H1 (cell line): ENCODE measurements at regions not wholly inside any gene's neighbourhood (a gene's known extent, or its start where the extent isn't known, plus 50 kb on each side); places are given as distances from the start of the nearest gene placed in this dataset.
A peak's percentile ranks its signal among the peaks of the same experiment; 100 is the strongest.

Experiments used
- CTCF ChIA-PET: fragments of 300-600 bp; sonication (Branson Sonifier 250); formaldehyde crosslinking; loops from one replicate; lab custom pipeline; 2021; ENCODE audit not compliant: partially characterized antibody; lab: Charles Lee
- POLR2A ChIA-PET: fragments of 300-600 bp; sonication (Branson Sonifier 250); formaldehyde crosslinking; loops from one replicate; lab custom pipeline; 2021; ENCODE audit warnings: inconsistent platforms; ENCODE audit not compliant: partially characterized antibody; lab: Charles Lee
- DNase-seq, 2 experiments: peaks; one replicate each; pipeline versions ENCODE4 v3.0.0 to v3.0.0-alpha.2; 2010 to 2022; ENCODE audit warnings: low spot score in 2 of 2, low read depth in 1 of 2, mixed read lengths in 1 of 2
- FAIRE-seq: peaks from 2 replicates; lab custom pipeline; 2011; peaks lifted over from hg19 to GRCh38; lab: Jason Lieb, UNC
- H2AFZ ChIP-seq: 2 replicates; pipeline ENCODE4 v1.8.1; 2012; ENCODE audit warnings: low read length, inconsistent platforms
- H2AK5ac ChIP-seq: 2 replicates; pipeline ENCODE4 v1.6.1; 2013; ENCODE audit warnings: low read depth, low read length
- H2BK120ac ChIP-seq: replicated peaks from 2 replicates; pipeline ENCODE3; 2013; ENCODE audit warnings: low read depth, low read length, inconsistent platforms
- H2BK12ac ChIP-seq: 2 replicates; pipeline ENCODE4 v1.6.1; 2013; ENCODE audit warnings: low read depth, low read length
- H2BK15ac ChIP-seq: 2 replicates; pipeline ENCODE4 v1.6.1; 2013; ENCODE audit warnings: low read length
- H2BK20ac ChIP-seq: 2 replicates; pipeline ENCODE4 v1.6.1; 2013; ENCODE audit warnings: low read length
- H2BK5ac ChIP-seq: 2 replicates; pipeline ENCODE4 v1.6.1; 2013; ENCODE audit warnings: low read depth, low read length
- H3K14ac ChIP-seq: 2 replicates; pipeline ENCODE4 v1.6.1; 2013; ENCODE audit warnings: inconsistent platforms; ENCODE audit not compliant: insufficient read length
- H3K18ac ChIP-seq: 2 replicates; pipeline ENCODE4 v1.6.1; 2013; ENCODE audit warnings: low read length; ENCODE audit errors: extremely low read depth
- H3K23ac ChIP-seq: 2 replicates; pipeline ENCODE4 v1.6.1; 2013; ENCODE audit warnings: inconsistent platforms; ENCODE audit not compliant: insufficient read length
- H3K23me2 ChIP-seq: 2 replicates; pipeline ENCODE4 v1.6.1; 2013; ENCODE audit warnings: low read depth, low read length
- H3K27ac ChIP-seq: 2 replicates; pipeline ENCODE4 v1.6.1; 2011; ENCODE audit warnings: low read depth, low read length, inconsistent platforms
- H3K27me3 ChIP-seq, 4 experiments: replicated peaks in 1 of 4; 1 replicate in 1 of 4; 2 replicates in 3 of 4; pipeline versions ENCODE4 v1.6.1 to v1.8.1; 2011 to 2013; ENCODE audit warnings: low read length in 3 of 4, mild to moderate bottlenecking in 3 of 4, inconsistent platforms in 2 of 4, mixed read lengths in 2 of 4, moderate library complexity in 1 of 4; ENCODE audit not compliant: control insufficient read depth in 3 of 4, insufficient read depth in 3 of 4; ENCODE audit errors: extremely low read depth in 1 of 4
- H3K36me3 ChIP-seq, 4 experiments: 2 replicates each; pipeline versions ENCODE4 v1.6.1 to v1.8.1; 2011 to 2013; ENCODE audit warnings: mild to moderate bottlenecking in 4 of 4, low read length in 3 of 4, moderate library complexity in 2 of 4, control low read depth in 1 of 4, inconsistent platforms in 1 of 4; ENCODE audit not compliant: insufficient read depth in 4 of 4, control insufficient read depth in 2 of 4
- H3K4ac ChIP-seq: replicated peaks from 2 replicates; pipeline ENCODE3; 2013; ENCODE audit warnings: low read length, low read depth, mixed read lengths, inconsistent platforms; ENCODE audit not compliant: insufficient read length
- H3K4me1 ChIP-seq, 4 experiments: replicated peaks in 1 of 4; 1 replicate in 1 of 4; 2 replicates in 3 of 4; pipeline versions ENCODE4 v1.6.1 to v1.8.1; 2011 to 2013; ENCODE audit warnings: low read length in 3 of 4, inconsistent platforms in 2 of 4, mixed read lengths in 1 of 4; ENCODE audit not compliant: insufficient read depth in 4 of 4, control insufficient read depth in 3 of 4
- H3K4me2 ChIP-seq, 2 experiments: 2 replicates each; pipeline versions ENCODE4 v1.6.1 to v1.8.1; 2011 to 2013; ENCODE audit warnings: low read depth in 2 of 2, low read length in 2 of 2, control low read depth in 1 of 2, inconsistent platforms in 1 of 2, mild to moderate bottlenecking in 1 of 2; ENCODE audit not compliant: insufficient read depth in 1 of 2
- H3K4me3 ChIP-seq, 4 experiments: fragments of 200-600, 300-600 bp in 1 of 4; sonication (generic), shearing (Covaris generic), sonication (Bioruptor Twin) in 1 of 4; 2 replicates each; pipeline versions ENCODE4 v1.5.1 to v1.8.1; 2011 to 2016; ENCODE audit warnings: low read length in 4 of 4, low read depth in 3 of 4, control low read depth in 2 of 4, inconsistent platforms in 2 of 4, mild to moderate bottlenecking in 2 of 4, mixed read lengths in 1 of 4, moderate library complexity in 1 of 4; ENCODE audit not compliant: insufficient read depth in 2 of 4; ENCODE audit errors: extremely low read depth in 1 of 4
- H3K56ac ChIP-seq: replicated peaks from 2 replicates; pipeline ENCODE3; 2013; ENCODE audit warnings: low read depth, mild to moderate bottlenecking, mixed read lengths, low read length, inconsistent platforms; ENCODE audit not compliant: insufficient read length
- H3K79me1 ChIP-seq: 2 replicates; pipeline ENCODE4 v1.6.1; 2013; ENCODE audit warnings: low read depth, low read length, control low read depth
- H3K79me2 ChIP-seq, 2 experiments: 2 replicates each; pipeline versions ENCODE4 v1.6.1 to v1.8.1; 2012 to 2013; ENCODE audit warnings: low read length in 2 of 2, mild to moderate bottlenecking in 2 of 2, inconsistent platforms in 1 of 2; ENCODE audit not compliant: insufficient read depth in 2 of 2, control insufficient read depth in 1 of 2
- H3K9ac ChIP-seq, 4 experiments: replicated peaks in 1 of 4; 1 replicate in 1 of 4; 2 replicates in 3 of 4; pipeline versions ENCODE4 v1.6.1 to v1.8.1; 2011 to 2013; ENCODE audit warnings: low read depth in 3 of 4, low read length in 3 of 4, control low read depth in 2 of 4, mild to moderate bottlenecking in 2 of 4, moderate library complexity in 2 of 4, inconsistent platforms in 1 of 4; ENCODE audit errors: extremely low read depth in 1 of 4
- H3K9me3 ChIP-seq, 2 experiments: 2 replicates each; pipeline versions ENCODE4 v1.6.1 to v1.8.1; 2012 to 2013; ENCODE audit warnings: mild to moderate bottlenecking in 2 of 2, moderate library complexity in 2 of 2, control low read depth in 1 of 2, inconsistent platforms in 1 of 2, low read depth in 1 of 2, low read length in 1 of 2, mixed read lengths in 1 of 2; ENCODE audit not compliant: insufficient read depth in 2 of 2
- H4K20me1 ChIP-seq, 2 experiments: replicated peaks in 1 of 2; 2 replicates each; pipeline versions ENCODE3 to v1.8.1; 2011 to 2013; ENCODE audit warnings: inconsistent platforms in 2 of 2, low read length in 2 of 2, mild to moderate bottlenecking in 1 of 2; ENCODE audit not compliant: insufficient read depth in 2 of 2, control insufficient read depth in 1 of 2
- H4K5ac ChIP-seq: 2 replicates; pipeline ENCODE4 v1.6.1; 2013; ENCODE audit warnings: low read length, low read depth, mixed read lengths, inconsistent platforms; ENCODE audit not compliant: insufficient read length
- H4K8ac ChIP-seq: 2 replicates; pipeline ENCODE4 v1.8.0; 2013; ENCODE audit warnings: mild to moderate bottlenecking, moderate library complexity, low read length, inconsistent platforms; ENCODE audit not compliant: insufficient read depth; ENCODE audit errors: extremely low read depth
- H4K91ac ChIP-seq: replicated peaks from 2 replicates; pipeline ENCODE3; 2013; ENCODE audit warnings: low read length, mixed read lengths, inconsistent platforms; ENCODE audit not compliant: insufficient read length
- CEBPB ChIP-seq: IDR thresholded peaks from 2 replicates; pipeline ENCODE4 v1.6.1; 2012; ENCODE audit warnings: low read depth, low read length
- CHD2 ChIP-seq: IDR thresholded peaks from 2 replicates; pipeline ENCODE4 v1.6.1; 2012; ENCODE audit warnings: low read length, improper control_type of control experiment
- WGBS, 2 experiments: shearing (Covaris generic) in 1 of 2; methylation state at CpG; one replicate each; pipeline versions ENCODE4 v1.1.6 to v1.1.7; 2013 to 2015; ENCODE audit warnings: low lambda C conversion rate in 2 of 2, mixed read lengths in 2 of 2, inconsistent platforms in 1 of 2, low coverage in 1 of 2, missing lambda C conversion rate in 1 of 2; ENCODE audit not compliant: insufficient replicate concordance in 2 of 2, insufficient coverage in 1 of 2, insufficient read length in 1 of 2; ENCODE audit errors: extremely low coverage in 1 of 2, missing lambda C conversion rate in 1 of 2; 5-methylcytosine and 5-hydroxymethylcytosine counted together

GRCh38 chr10:132481690-132482089, 55.9 kb upstream of the INPP5A start:
- Histone ChIP-seq H4K91ac (no peak overlapping the region), H3K23ac (no peak overlapping the region), H2BK12ac (no peak overlapping the region), H3K36me3 (no peaks in the 10 kb centered on the region), H3K56ac (no peak overlapping the region), H2BK5ac (no peak overlapping the region), H2AK5ac (no peak overlapping the region), H3K27ac (no peak overlapping the region), H3K27me3 (peaks cover 0 to 4% (median 0%) of the 10 kb centered on the region in 4 experiments; a peak in 2 of 7 replicates), H3K79me2 (no peaks in the 10 kb centered on the region), H3K4ac (no peak overlapping the region), H3K9me3 (no peaks in the 10 kb centered on the region), H3K4me1 (peaks cover 0 to 5% (median 2%) of the 10 kb centered on the region in 4 experiments; a peak in 3 of 7 replicates), H3K14ac (no peak overlapping the region), H3K4me2 (no peak overlapping the region), H3K9ac (no peak overlapping the region), H3K4me3 (no peak overlapping the region), H4K8ac (no peak overlapping the region), H4K20me1 (no peaks in the 10 kb centered on the region), H3K18ac (no peak overlapping the region), H2BK15ac (no peak overlapping the region), H3K79me1 (no peaks in the 10 kb centered on the region), H2AFZ (no peak overlapping the region), H2BK120ac (no peak overlapping the region), H3K23me2 (no peaks in the 10 kb centered on the region), H2BK20ac (0 out of 2 replicates have a peak overlapping the region, but pooled peaks have one; percentile 61), H4K5ac (no peak overlapping the region)
- ChIA-PET CTCF (interaction anchor here (0.9 to 1.0 kb wide), 3 partner anchors 8 to 43 kb away, joined by 3 read pairs; no protein-coding TSS in a partner anchor), POLR2A (no interaction called here)
- TF ChIP-seq CEBPB (no peak), CHD2 (no peak)
- DNase-seq, result no peak
- no peak for FAIRE-seq
- 83% methylated on average over 10 of the region's 10 CpGs; no CpG with 5 or more reads in 1 of the 2 experiments for WGBS, 2 experiments
